Suppressor macrophage treated with lipopolysaccharide for 4 hours (primary cell): ENCODE measurements at regions not wholly inside any gene's neighbourhood (a gene's known extent, or its start where the extent isn't known, plus 50 kb on each side); places are given as distances from the start of the nearest gene placed in this dataset.
"Not testable (repeated sequence)": the region's sequence is repeated elsewhere in the genome, so short reads cannot be mapped to it uniquely, and the experiment has no call there.

Source experiments
- DNase-seq: peaks from one replicate; pipeline ENCODE4 v3.0.0-alpha.2; 2020

DNA sequence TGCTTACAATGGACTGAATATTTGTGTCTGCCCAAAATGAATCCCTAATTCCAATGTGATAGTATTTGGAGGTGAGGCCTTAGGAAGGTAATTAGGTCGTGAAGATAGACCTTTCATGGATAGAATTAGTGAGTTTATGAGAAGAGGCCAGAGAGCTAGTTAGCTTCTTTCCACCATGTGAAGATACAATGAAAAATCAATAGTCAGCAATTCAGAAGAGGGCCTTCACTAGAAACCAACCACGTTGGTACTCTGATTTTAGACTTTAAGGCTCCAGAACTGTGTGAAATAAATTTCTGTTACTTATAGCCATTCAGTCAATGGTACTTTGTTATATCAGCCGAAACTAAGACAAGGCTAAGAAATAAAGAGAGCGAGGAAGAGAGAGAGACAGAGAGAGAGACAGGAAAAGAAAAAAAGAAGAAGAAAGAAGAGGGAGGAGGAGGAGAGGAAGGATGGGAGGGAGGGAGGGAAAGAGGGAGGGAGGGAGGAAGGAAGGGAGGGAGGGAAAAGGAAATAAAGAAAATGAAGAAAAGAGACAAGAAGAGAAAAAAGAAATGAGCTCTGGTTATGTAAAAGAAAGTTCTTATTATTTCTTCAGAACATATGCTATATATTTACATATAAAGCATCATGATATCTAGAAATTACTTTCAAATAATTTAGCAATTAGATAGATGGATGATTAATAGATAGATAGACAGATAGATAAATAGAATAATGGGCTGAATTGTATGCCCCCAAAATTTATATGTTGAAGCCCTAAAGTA lies 1725.3 kb downstream of the EFNA5 start:
- no peak for DNase-seq

DNA sequence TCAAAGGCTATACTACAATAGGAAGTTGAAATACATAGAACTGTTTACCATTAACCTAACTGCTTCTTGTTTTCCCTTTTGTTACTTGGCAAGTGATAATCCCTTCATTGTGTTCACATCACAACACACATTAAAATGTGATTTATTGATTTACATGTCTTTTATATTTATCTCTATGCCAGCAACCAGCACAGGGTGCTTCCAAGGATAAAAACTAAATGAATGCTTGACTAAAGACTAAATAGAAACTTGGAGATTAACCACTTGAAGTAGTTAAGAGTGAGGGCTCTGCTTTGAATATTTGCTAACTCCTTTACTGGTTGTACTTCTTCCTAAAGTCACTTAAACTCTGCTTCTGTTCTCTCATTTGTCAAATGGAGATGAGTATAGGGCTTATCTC lies 1730.6 kb downstream of the EFNA5 start:
- DNase-seq, result no peak

DNA sequence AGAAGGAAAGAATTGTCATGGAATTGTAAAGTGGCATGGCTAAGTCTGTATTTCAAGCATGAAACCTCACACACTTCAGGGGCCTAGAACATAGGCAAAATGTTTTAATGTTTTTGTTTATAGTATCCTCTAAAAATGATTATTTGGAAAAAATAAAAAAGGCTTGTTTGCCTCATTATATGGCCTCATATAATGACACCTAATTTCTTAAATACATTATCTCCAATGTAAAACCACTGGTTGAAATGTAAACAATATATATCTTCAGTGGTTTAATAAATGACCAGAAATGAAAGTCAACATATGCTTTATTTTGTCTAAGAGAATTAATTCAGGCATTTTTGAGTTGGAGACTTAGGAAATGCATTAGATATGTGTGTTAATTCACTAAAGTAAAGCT lies 1736.6 kb downstream of the EFNA5 start:
- no peak for DNase-seq

DNA sequence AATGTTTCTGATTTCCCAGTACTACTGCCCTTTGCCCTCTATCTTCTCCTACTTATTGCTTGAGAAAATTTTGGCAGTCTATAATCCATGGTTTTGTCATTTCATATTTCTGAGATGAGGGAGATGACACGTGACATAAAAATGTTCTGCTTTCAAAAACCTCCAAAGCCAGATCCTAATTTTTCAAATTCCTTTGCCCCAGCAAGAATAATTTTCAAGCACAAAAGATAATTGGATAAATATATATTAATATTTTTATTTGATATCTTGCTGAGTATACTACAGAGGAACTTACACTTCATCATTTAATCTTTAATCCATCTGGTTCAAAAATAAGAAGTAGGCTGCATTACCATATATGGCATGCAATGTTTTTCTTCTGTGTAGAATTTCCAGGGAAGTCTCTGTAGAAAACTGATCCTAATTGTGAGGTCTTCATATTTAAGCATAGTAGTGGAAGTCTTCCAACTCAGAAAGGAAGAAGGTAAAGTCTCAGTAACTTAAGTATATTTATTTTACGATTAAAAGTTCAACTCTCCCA lies 1738.8 kb downstream of the EFNA5 start:
- DNase-seq, result no peak

DNA sequence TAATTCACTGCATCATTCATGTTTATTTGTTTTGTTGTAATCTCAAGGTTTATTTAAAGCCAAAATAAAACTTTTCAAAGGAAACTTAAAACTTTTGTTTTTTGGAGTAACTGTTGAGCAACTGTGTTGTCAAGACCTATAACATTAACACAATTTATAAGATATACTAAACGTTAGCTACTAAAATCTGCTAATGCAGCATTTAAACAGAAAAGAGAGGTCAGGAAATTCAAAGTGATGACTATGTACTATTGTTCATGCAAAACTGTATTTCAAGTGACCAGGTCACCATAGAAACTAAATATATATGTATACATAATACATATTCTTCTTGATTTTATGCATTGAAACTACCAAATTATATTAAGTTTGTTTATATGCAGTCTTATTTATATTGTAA lies 1740.9 kb downstream of the EFNA5 start:
- DNase-seq, result no peak

DNA sequence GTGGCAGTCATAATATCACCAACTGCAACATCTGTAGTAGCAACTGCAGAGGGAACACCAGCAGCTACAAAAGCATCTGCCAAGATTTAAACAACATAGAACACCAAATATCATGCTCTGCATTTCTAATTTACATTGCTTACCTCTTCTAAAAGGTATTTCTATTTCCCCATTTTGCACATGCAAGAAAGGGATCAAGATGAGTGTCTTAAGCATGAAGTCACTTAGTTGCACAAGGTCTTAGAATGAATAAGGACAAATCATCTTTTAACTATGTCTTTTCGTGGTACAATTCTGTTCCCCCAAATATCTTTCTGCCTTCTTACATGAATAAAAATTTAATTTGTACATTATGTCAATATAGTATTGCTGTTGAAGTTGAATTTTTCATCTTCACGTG lies 1746.4 kb downstream of the EFNA5 start:
- DNase-seq, result no peak

DNA sequence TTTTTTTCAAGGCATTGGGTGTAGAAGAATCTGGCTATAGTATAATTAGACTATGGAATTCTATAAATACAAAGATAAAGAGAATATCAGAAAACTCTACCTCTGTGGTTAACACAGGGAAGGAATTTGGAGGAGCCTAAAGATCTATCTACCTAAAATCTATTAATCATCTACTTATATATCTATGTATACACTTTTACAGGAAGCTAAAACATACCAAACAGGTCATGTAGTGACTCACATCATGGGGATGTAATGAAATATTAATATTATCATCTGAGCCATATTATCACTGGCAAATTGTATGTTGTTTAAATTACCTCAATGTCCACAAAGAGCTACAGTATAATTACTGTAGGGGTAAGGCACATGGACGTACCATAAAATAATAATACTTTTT lies 1748.2 kb downstream of the EFNA5 start:
- no peak for DNase-seq

DNA sequence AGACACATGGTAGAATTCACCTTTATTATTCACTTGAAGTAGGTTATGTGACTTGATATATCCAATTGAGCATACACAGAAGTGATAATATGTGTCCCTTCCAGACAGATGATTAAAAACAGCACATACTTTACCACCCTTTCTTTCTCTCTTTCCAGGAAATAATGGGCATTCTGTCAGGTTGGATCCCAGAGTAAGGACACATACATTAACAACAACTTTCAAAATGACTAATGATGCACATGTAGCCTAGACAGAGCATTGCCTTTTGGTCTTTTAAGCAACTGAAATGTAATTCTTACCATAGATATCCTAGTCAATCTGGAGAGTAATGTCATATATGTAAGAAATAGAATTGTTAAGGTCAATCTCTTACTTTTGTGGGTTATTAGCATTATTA lies 1748.7 kb downstream of the EFNA5 start:
- DNase-seq, result no peak

DNA sequence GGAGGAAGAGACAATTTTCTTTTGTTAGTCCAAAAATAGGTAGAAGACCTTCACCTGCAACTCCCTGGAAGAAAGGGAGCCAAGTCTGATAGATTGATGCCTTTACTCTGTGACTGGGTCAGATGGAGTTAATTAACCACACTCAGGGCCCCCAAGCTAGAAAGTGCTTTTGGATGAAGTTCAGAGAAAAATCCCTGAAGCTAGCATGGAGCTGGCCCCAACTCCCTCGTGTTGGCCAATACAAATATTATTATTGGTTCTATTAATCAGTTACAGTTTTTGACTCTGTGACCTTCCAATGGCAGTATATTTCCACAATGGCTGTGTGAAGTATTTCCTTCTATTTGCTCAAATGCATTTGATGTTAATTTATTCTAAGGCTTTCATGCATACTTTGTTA lies 1753.5 kb downstream of the EFNA5 start:
- DNase-seq, result no peak

DNA sequence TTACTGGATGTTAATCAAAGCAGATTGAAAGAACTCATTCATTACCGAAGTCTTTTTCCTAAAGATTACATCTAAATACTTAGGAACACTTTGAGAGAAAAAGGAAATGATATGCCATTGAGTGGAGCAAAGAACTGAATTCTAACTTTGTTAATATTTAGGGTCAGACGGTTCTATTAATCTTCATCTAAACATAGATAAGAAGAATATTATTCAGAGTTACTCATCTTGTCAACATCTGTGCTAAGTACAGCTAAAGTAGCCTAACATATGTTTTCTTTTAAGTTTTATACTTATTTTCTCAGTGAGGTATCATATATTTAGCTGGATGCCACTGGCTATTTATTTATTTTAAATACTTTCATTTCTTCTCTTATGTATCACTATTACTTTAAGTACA lies 1763.7 kb downstream of the EFNA5 start:
- DNase-seq, result no peak

DNA sequence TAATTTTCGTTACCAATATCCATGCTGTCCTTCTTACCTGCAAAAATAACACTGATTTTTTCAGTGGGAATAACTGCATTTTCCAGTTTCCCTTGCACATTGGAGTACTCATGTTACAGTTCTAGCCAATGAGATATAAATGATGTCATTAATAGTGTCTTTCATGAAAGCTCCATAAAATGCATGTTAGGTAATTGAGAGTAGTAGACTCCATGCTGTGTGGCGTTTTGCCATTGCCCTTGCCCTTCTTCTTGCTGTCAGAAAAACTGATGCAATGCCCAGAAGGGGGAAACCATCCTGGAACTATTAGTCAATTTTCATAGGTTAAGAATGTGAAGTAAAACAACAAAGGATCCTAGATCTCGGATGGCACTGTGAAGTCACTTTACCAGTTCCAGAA lies 1765.3 kb downstream of the EFNA5 start:
- no peak for DNase-seq

DNA sequence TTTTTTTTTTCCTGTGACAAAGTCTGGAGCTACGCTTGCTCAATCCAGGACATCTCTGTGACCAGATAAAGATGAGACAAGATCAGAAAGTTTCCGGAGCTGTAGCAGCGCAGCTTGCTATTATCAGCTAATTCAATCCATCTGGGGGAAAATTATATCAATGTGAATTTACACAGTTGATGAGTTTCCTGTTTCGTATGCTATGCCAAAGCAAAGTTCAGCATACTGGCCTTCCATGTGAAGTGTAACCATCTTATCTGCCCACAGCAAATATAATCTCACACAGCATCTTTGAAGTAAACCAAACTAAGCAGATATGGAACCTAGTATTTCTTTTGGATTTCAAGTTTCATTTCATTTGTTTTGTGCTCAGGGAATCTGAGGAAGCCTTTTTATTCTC lies 1767.7 kb downstream of the EFNA5 start:
- DNase-seq, result no peak

DNA sequence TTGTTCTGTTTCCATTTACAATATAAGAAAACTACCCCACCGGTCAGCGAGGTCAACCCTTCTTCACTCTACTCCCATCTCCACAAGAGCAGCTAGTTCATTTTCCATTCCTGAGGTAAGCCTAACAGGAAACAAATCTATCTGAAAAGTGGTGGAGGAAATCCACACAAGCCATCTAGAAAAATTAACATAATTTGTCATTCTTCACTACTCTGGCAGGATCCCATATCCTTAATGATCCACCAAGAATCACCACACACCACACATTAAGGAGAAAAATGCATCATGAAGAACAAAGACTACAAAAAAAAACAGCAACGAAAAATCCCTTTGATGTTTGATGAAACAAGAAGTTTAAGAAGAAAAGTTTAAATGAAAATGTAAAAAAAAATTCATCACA lies 1771.0 kb downstream of the EFNA5 start:
- no peak for DNase-seq

DNA sequence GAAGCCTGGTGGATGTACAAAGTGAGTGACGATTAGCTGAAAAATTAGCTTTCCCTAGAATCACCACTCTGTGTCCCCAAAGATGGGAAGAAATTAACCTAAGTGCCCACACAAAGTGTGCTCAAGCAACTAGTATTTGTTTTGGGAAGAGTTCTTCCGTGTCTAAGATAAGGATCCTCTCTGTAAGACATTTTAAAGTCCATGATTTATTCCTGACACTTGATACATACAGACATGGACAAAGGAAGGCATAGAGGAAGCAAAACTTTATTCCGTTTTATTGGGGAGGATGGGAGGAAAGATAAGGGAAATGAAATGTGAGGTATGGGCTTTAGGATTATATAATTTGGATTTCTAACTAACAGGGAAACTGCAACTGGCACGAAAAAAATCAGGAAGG lies 1772.6 kb downstream of the EFNA5 start:
- DNase-seq, result no peak

DNA sequence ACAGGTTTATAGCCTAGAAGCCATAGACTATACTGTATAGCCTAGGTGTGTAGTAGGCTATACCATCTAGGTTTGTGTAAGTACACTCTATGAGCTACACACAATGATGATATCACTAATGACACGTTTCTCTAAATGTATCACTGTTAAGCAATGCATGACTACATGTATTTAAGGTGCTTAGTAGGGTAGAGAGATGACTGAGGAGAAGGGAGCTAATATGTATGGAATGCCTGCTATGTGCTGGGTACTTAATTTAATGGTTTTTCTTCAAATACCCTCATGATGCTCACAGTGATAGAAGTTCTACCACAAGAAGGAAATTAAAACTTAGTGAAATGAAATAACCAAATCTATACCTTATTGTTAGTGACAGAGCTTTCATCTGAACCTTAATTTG lies 1785.5 kb downstream of the EFNA5 start:
- DNase-seq, result no peak

DNA sequence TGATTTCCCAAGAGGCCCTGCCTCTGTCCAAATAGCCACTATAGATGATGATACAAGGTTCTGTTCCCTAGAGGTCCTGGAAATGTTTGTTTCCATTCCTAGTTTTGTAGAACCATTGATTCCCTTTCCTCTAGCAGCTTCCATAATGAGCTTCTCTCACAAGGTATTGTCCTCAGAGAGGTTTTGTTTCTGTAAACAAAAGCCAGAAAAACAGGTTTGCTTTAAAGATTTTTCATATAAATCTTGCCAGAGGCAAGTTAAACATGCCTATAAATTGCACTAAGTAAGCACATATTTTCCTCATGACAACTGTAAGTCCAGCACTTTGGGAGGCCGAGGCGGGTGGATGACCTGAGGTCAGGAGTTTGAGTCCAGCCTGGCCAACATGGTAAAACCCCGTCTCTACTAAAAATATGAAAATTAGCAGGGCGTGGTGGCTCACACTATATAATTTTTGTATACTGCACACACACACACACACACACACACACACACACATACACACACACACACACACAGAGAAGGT lies 1787.7 kb downstream of the EFNA5 start:
- DNase-seq, result no peak

DNA sequence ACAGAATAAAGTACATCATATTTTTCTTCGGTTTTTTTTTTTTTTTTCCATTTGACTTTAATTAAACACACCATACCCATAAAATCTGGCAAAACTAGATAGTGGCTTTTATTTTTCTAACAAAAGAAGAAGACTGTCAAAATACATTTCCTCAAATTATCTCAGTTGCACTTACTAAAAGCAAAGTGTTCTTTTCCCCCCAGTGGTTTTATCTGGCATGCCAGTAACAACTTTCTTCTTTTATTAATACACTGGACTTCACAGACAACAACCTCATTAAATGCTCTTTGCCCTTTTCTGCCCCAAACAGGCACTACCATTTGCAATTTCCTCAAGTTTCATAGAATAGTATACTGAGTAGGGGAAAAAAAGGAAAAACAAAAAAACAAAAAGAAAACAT lies 1792.3 kb downstream of the EFNA5 start:
- DNase-seq, result no peak

DNA sequence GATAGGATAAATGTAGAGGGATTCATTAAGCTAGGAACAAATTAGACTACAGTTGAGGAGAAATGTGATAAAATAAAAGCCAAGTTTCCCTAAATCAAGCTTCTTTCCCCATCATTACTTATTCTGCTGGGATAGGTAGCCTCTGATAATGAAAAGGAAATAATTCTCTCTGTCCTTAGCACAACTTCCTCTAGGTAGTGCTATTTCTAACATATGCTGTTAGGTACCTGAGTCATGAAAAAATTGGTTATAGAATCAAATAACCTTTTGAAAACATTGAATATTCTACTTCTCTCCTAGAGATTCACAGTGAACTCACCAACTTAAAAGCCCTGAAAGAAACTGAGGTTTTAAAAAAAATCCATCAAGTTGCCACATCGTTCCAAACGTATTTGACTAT lies 1793.1 kb downstream of the EFNA5 start:
- DNase-seq, result no peak

DNA sequence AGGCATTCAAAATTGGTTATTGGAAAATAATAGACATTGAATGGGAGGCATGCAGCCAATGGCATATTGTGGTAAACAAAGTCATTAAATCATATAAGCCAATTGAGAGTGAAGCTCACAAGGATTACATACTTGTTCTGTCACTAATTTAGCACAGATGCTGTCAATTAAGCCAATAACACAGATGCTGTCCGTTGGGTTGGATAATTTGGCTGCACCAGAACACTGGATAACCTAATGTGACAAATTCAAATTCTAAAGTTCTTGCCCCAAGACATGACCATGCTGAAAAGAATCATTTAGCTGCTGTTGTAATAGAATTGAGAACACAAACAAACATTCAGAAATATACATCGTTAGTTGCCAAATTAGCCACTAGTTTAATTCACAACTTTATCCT lies 1796.4 kb downstream of the EFNA5 start:
- DNase-seq, result no peak

DNA sequence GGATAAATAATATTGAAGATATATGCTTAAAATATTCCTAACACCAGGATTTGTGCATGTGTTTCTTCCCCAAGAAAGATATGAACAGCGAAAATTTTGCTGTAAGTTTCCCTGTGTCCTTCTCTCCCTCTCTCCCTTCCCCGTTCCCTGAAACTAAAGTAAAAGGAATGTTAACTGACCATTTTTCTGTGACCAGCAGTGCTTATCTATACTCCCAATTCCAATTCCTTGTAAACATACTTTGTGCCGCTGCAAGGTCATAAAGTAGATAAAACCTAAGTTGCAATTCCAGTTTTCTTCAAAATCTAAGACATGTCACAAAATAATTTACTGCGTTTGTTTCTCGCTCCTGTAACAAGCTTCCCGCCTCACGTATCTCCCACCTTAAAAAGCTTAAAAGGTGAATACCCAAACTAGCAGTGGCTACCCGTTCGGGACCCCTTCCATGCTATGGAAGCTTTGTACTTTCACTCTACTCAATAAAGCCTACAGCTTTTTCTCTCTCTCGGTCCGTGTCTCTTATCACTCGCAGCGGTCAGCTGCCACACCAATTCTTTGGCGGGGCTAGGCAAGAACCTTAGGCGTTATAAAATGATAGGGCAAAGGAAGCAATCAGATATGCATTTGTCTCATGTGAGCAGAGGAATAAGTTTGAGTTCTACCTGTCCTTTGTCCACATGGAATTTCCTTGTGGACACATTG lies 1798.0 kb downstream of the EFNA5 start:
- no peak for DNase-seq

DNA sequence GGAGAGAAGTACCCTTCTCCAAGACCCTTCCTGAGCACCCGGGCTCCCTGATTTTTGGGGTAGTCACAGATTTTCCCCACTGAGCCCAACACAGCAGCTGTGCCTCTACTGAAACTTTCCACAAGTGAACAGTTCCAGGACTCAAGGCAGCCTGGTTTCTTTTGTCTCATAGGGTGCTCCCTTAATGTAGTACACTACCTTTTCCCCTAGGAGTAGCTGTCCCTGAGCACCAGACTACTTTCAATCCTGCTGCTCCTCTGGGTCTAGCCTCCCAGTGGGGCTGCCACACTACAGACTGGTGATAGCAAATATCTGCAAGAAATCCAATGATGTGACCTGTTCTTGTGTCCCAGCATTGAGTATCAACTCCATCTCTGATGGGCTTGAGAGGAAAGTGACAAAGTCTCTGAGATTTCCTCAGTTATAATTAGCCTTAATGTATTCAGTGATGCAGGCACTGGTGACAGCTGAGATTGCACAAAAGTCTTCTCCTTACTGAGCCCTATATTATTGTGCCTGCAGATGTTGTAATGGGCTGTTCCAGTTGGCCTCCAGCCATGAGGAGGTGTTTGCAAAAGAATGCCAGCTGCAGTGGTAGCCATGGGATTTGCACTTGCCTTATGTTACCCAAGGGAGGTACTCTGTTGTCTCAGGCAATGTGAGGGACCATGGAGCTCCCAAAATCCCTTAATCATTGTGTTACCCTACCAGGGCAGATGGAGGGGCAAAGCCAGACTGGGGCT lies 1802.5 kb downstream of the EFNA5 start:
- DNase-seq, result no peak

DNA sequence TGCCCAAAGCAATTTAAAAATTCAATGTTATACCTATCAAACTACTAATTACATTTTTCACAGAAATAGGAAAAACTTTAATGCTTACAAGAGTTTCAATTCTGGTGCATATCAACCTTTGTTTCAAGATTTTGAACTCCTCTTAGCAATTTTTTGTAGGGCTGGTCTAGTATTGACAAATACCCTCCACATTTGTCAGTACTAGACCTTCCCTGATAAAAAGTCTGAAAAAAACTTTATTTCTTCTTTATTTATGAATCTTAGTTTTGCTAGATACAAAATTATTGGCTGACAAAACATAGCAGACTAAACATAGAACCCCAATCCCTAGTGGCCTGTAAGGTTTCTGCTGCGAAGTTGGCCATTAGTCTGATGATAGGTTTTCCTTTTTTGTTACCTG lies 1804.9 kb downstream of the EFNA5 start:
- DNase-seq, result no peak

DNA sequence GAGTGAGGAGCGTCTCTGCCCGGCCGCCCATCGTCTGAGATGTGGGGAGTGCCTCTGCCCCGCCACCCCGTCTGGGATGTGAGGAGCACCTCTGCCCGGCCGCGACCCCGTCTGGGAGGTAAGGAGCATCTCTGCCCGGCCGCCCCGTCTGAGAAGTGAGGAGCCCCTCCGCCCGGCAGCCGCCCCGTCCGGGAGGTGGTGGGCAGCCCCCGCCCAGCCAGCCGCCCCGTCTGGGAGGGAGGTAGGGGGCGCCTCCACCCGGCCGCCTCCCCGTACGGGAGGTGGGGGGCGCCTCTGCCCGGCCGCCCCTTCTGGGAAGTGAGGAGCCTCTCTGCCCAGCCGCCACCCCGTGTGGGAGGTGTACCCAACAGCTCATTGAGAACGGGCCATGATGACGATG lies 1811.4 kb downstream of the EFNA5 start:
- not testable (repeated sequence) for DNase-seq

DNA sequence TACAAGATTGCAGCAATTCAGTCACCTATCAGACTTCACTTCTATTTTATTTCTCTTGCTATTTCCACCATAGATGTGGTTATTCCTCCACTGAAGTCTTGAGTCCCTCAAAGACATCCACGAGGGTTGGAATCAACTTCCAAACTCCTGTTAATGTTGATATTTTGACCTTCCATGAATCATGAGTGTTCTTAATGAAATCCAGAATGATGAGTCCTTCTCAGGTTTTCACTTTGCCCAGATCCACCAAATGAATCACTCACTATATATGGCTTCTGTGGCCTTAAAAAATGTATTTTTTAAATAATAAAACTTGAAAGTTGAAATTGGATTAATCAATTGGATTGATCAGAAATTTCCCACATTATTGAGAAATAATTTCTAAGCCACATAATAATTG lies 1821.0 kb downstream of the EFNA5 start:
- DNase-seq, result no peak
